ENCODE measurements at regions not wholly inside any gene's neighbourhood (a gene's known extent, or its start where the extent isn't known, plus 50 kb on each side); places are given as distances from the start of the nearest gene placed in this dataset.

DNA sequence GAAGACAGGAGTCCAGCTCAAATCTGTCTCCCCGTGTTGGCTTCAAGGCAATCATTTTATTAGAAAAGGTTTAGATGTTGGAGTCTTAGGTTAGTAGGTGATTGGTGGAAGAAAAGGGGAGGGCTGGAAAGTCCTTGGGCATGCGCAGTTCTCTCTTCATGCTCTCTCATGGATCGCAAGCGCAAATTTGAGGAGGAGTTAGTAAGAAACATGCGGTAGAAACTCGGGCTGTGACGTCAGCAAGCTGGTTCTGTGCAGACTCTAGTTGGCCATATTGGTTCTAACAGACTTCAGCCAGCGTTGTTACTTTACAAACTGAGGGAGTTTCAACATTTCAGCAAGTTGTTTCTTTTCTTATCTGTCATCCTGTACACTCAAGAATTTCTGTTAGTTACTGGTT, 392.2 kb downstream of the CDK5RAP2 start (continued):
- TF ChIP-seq CREB1 (CRISPR knock-in tag; IDR thresholded peaks at IDR 0.05): no peak
- TF ChIP-seq MYBL2 (CRISPR knock-in tag; IDR thresholded peaks at IDR 0.05): no peak

DNA sequence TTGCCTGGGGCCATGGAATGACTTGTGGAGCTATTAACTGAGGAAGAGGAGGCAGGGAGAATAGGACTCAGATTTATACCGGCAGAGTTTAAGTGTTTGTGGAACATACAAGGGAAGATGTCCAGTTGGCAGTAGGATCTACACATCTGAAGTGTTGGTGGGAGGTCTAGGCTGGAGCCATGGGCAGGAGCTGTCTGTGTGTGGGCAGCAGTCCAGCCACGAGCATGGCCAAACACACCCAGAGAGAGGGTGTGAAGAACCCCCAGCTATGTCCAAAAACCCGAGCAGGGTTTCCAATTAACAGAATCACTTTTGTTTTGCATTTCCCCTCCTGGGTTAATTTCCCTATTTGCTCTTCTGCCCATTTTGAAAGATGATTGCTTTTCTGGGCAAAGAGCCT, 393.7 kb downstream of the CDK5RAP2 start:
- no peak for TF ChIP-seq ZNF396 (CRISPR knock-in tag; IDR thresholded peaks at IDR 0.05; ENCODE audit: borderline replicate concordance)
- Mint-ChIP-seq H3K27ac (no peak overlapping the region), H3K9me3 (peaks cover 4% of the 10 kb centered on the region), H3K4me3 (no peak overlapping the region), H3K27me3 (ENCODE audit: low read depth) (no peaks in the 10 kb centered on the region; the same call in 1 of the 2 replicates), H3K36me3 (no peaks in the 10 kb centered on the region), H3K4me1 (peaks cover 4% of the 10 kb centered on the region; the same call in 1 of the 2 replicates)
- DNase-seq (ENCODE audit: low spot score): no peak
- CTCF ChIA-PET: no interaction called here
- POLR2A ChIA-PET: no interaction called here
- no peak for ATAC-seq

DNA sequence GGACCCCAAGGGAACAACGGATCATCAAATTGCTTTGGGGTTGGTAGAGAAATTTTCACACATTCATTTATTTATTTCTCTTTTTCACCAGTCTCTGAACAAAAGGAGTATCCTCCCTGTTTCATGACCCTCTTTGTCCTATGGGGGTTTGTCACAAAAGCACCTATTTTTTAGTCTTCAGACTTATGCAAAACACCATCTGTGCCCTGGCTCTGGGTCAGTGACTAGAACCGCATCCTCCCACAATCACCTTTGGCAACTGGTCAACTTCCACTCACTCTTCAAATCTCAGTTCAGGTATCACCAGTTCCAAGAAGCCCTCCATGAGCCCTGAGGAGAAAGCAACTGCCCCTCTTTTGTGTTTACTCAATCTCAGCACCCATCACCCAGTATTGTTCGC, 395.7 kb downstream of the CDK5RAP2 start:
- DNase-seq (ENCODE audit: low spot score): no peak
- CTCF ChIA-PET: no interaction called here
- no peaks in the 10 kb centered on the region for H3K36me3 Mint-ChIP-seq
- no peak for ATAC-seq
- TF ChIP-seq NR2C2 (CRISPR knock-in tag; IDR thresholded peaks at IDR 0.05): no peak
- TF ChIP-seq ZNF317 (CRISPR knock-in tag; IDR thresholded peaks at IDR 0.05; ENCODE audit: borderline replicate concordance, low read depth): no peak
- TF ChIP-seq JUN (CRISPR knock-in tag; IDR thresholded peaks at IDR 0.05): no peak
- TF ChIP-seq, protein P1, sequence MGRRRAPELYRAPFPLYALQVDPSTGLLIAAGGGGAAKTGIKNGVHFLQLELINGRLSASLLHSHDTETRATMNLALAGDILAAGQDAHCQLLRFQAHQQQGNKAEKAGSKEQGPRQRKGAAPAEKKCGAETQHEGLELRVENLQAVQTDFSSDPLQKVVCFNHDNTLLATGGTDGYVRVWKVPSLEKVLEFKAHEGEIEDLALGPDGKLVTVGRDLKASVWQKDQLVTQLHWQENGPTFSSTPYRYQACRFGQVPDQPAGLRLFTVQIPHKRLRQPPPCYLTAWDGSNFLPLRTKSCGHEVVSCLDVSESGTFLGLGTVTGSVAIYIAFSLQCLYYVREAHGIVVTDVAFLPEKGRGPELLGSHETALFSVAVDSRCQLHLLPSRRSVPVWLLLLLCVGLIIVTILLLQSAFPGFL (CRISPR knock-in tag; IDR thresholded peaks at IDR 0.05; ENCODE audit: borderline replicate concordance): no peak
- no peak for TF ChIP-seq CREB1 (CRISPR knock-in tag; IDR thresholded peaks at IDR 0.05)
- no peak for TF ChIP-seq ZNF671 (CRISPR knock-in tag; IDR thresholded peaks at IDR 0.05)
- TF ChIP-seq TEAD1 (CRISPR knock-in tag; IDR thresholded peaks at IDR 0.05): no peak
- no peak for TF ChIP-seq ZNF121 (CRISPR knock-in tag; IDR thresholded peaks at IDR 0.05)
- TF ChIP-seq, protein P2, sequence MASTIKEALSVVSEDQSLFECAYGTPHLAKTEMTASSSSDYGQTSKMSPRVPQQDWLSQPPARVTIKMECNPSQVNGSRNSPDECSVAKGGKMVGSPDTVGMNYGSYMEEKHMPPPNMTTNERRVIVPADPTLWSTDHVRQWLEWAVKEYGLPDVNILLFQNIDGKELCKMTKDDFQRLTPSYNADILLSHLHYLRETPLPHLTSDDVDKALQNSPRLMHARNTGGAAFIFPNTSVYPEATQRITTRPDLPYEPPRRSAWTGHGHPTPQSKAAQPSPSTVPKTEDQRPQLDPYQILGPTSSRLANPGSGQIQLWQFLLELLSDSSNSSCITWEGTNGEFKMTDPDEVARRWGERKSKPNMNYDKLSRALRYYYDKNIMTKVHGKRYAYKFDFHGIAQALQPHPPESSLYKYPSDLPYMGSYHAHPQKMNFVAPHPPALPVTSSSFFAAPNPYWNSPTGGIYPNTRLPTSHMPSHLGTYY (CRISPR knock-in tag; IDR thresholded peaks at IDR 0.05): no peak
- no peak for TF ChIP-seq ZNF219 (CRISPR knock-in tag; IDR thresholded peaks at IDR 0.05; ENCODE audit: borderline replicate concordance)
- TF ChIP-seq, protein P3, sequence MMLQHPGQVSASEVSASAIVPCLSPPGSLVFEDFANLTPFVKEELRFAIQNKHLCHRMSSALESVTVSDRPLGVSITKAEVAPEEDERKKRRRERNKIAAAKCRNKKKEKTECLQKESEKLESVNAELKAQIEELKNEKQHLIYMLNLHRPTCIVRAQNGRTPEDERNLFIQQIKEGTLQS (CRISPR knock-in tag; conservative IDR thresholded peaks at IDR 0.05): no peak
- TF ChIP-seq, protein P4, sequence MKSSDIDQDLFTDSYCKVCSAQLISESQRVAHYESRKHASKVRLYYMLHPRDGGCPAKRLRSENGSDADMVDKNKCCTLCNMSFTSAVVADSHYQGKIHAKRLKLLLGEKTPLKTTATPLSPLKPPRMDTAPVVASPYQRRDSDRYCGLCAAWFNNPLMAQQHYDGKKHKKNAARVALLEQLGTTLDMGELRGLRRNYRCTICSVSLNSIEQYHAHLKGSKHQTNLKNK (CRISPR knock-in tag; IDR thresholded peaks at IDR 0.05): no peak
- TF ChIP-seq, protein P5, sequence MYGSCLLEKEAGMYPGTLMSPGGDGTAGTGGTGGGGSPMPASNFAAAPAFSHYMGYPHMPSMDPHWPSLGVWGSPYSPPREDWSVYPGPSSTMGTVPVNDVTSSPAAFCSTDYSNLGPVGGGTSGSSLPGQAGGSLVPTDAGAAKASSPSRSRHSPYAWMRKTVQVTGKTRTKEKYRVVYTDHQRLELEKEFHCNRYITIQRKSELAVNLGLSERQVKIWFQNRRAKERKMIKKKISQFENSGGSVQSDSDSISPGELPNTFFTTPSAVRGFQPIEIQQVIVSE (CRISPR knock-in tag; IDR thresholded peaks at IDR 0.05; ENCODE audit: borderline replicate concordance): no peak
- TF ChIP-seq, protein P6, sequence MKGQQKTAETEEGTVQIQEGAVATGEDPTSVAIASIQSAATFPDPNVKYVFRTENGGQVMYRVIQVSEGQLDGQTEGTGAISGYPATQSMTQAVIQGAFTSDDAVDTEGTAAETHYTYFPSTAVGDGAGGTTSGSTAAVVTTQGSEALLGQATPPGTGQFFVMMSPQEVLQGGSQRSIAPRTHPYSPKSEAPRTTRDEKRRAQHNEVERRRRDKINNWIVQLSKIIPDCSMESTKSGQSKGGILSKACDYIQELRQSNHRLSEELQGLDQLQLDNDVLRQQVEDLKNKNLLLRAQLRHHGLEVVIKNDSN (CRISPR knock-in tag; IDR thresholded peaks at IDR 0.05): no peak
- TF ChIP-seq, protein P7, sequence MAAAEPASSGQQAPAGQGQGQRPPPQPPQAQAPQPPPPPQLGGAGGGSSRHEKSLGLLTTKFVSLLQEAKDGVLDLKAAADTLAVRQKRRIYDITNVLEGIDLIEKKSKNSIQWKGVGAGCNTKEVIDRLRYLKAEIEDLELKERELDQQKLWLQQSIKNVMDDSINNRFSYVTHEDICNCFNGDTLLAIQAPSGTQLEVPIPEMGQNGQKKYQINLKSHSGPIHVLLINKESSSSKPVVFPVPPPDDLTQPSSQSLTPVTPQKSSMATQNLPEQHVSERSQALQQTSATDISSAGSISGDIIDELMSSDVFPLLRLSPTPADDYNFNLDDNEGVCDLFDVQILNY (CRISPR knock-in tag; IDR thresholded peaks at IDR 0.05): no peak
- TF ChIP-seq, protein P8, sequence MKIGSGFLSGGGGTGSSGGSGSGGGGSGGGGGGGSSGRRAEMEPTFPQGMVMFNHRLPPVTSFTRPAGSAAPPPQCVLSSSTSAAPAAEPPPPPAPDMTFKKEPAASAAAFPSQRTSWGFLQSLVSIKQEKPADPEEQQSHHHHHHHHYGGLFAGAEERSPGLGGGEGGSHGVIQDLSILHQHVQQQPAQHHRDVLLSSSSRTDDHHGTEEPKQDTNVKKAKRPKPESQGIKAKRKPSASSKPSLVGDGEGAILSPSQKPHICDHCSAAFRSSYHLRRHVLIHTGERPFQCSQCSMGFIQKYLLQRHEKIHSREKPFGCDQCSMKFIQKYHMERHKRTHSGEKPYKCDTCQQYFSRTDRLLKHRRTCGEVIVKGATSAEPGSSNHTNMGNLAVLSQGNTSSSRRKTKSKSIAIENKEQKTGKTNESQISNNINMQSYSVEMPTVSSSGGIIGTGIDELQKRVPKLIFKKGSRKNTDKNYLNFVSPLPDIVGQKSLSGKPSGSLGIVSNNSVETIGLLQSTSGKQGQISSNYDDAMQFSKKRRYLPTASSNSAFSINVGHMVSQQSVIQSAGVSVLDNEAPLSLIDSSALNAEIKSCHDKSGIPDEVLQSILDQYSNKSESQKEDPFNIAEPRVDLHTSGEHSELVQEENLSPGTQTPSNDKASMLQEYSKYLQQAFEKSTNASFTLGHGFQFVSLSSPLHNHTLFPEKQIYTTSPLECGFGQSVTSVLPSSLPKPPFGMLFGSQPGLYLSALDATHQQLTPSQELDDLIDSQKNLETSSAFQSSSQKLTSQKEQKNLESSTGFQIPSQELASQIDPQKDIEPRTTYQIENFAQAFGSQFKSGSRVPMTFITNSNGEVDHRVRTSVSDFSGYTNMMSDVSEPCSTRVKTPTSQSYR (CRISPR knock-in tag; IDR thresholded peaks at IDR 0.05): no peak
- TF ChIP-seq NFATC4 (CRISPR knock-in tag; IDR thresholded peaks at IDR 0.05): no peak
- no peaks in the 10 kb centered on the region; the same call in 1 of the 2 replicates for H3K27me3 Mint-ChIP-seq (ENCODE audit: low read depth)
- POLR2A ChIA-PET: no interaction called here
- no peaks in the 10 kb centered on the region; the same call in 1 of the 2 replicates for H3K4me1 Mint-ChIP-seq
- no peak overlapping the region for H3K27ac Mint-ChIP-seq
- H3K4me3 Mint-ChIP-seq: no peak overlapping the region
- peaks cover 4% of the 10 kb centered on the region for H3K9me3 Mint-ChIP-seq
